GM12878 (cell line): ENCODE measurements at regions not wholly inside any gene's neighbourhood (a gene's known extent, or its start where the extent isn't known, plus 50 kb on each side); places are given as distances from the start of the nearest gene placed in this dataset.

Experiments used
- ATAC-seq: fragments of 200-7000 bp; cut with Tn5 transposase; 3 replicates; pipeline ENCODE4 v1.9.1; 2020; ENCODE audit warnings: mild to moderate bottlenecking, moderate library complexity
- BruUV-seq: library from RNA; stranded (reverse); fragments of 400-500 nt; replicated peaks from 2 replicates; lab custom pipeline; 2021; lab: Mats Ljungman, UMichigan
- CTCF ChIA-PET: fragments of 300-600 bp; sonication (Branson Sonifier 250); formaldehyde crosslinking; extraction: SDS; loops from one replicate; lab custom pipeline; 2021; ENCODE audit warnings: inconsistent platforms; lab: Yijun Ruan, JAX
- POLR2A ChIA-PET: fragments of 350-600 bp; formaldehyde crosslinking; extraction: SDS; loops from one replicate; lab custom pipeline; 2021; ENCODE audit warnings: inconsistent platforms; lab: Charles Lee
- RAD21 ChIA-PET: fragments of 300-600 bp; sonication (Branson Sonifier 250); formaldehyde crosslinking; loops from one replicate; lab custom pipeline; 2023; ENCODE audit warnings: antibody characterized with exemption; ENCODE audit not compliant: unreplicated experiment; lab: Charles Lee
- SMC1A ChIA-PET: fragments of 300-600 bp; sonication (Branson Sonifier 250); formaldehyde crosslinking; loops from one replicate; lab custom pipeline; 2023; ENCODE audit not compliant: unreplicated experiment, uncharacterized antibody; lab: Charles Lee
- DNase-seq: peaks from one replicate; pipeline ENCODE4 v3.0.0-alpha.2; 2011; ENCODE audit warnings: low read depth, low spot score
- FAIRE-seq: peaks from 3 replicates; lab custom pipeline; 2011; peaks lifted over from hg19 to GRCh38; lab: Jason Lieb, UNC
- H2AFZ ChIP-seq: 2 replicates; pipeline ENCODE4 v1.6.0; 2011; ENCODE audit warnings: low read depth, low read length, control low read depth; ENCODE audit not compliant: control insufficient read depth
- H3K27ac ChIP-seq: 2 replicates; pipeline ENCODE4 v1.5.1; 2011; ENCODE audit warnings: control low read depth; ENCODE audit not compliant: control insufficient read depth, insufficient read depth
- H3K27me3 ChIP-seq, 2 experiments: replicated peaks in 1 of 2; 2 replicates each; pipeline versions ENCODE4 v1.6.0 to v1.6.1; 2011; ENCODE audit warnings: low read length in 1 of 2; ENCODE audit not compliant: control insufficient read depth in 2 of 2, insufficient read depth in 2 of 2
- H3K36me3 ChIP-seq, 2 experiments: 2 replicates each; pipeline ENCODE4 v1.5.1; 2011; ENCODE audit warnings: low read length in 1 of 2; ENCODE audit not compliant: control insufficient read depth in 2 of 2, insufficient read depth in 2 of 2
- H3K4me1 ChIP-seq: 2 replicates; pipeline ENCODE4 v1.6.1; 2011; ENCODE audit warnings: mild to moderate bottlenecking, low read length, moderate library complexity, mixed read lengths; ENCODE audit not compliant: control insufficient read depth, insufficient read depth
- H3K4me2 ChIP-seq: 2 replicates; pipeline ENCODE4 v1.6.0; 2011; ENCODE audit warnings: control low read depth; ENCODE audit not compliant: control insufficient read depth, insufficient read depth
- H3K4me3 ChIP-seq: fragments of 200-600 bp; sonication (generic); 2 replicates; pipeline ENCODE4 v1.5.1; 2016
- H3K79me2 ChIP-seq: 2 replicates; pipeline ENCODE4 v1.6.0; 2011; ENCODE audit warnings: low read length; ENCODE audit not compliant: control insufficient read depth, insufficient read depth
- H3K9ac ChIP-seq: 2 replicates; pipeline ENCODE4 v1.8.0; 2011; ENCODE audit warnings: low read length, control low read depth, mixed read lengths; ENCODE audit not compliant: control insufficient read depth, insufficient read depth
- H3K9me3 ChIP-seq: replicated peaks from 3 replicates; pipeline ENCODE4 v1.5.1; 2011; ENCODE audit warnings: mild to moderate bottlenecking, low read length; ENCODE audit not compliant: control insufficient read depth, insufficient read depth
- H4K20me1 ChIP-seq: 2 replicates; pipeline ENCODE4 v1.6.0; 2011; ENCODE audit not compliant: control insufficient read depth, insufficient read depth
- CUX1 ChIP-seq: IDR thresholded peaks from 2 replicates; pipeline ENCODE4 v1.6.1; 2012; ENCODE audit warnings: improper control_type of control experiment, low read depth, low read length; ENCODE audit not compliant: insufficient replicate concordance
- FOS ChIP-seq: IDR thresholded peaks from 3 replicates; pipeline ENCODE4 v1.6.1; 2011; ENCODE audit warnings: borderline replicate concordance; ENCODE audit not compliant: insufficient read length; ENCODE audit errors: extremely low read depth
- GATAD2B ChIP-seq: fragments of 450-650 bp; conservative IDR thresholded peaks from 2 replicates; pipeline ENCODE4 v1.6.1; 2017; ENCODE audit warnings: low read depth, mild to moderate bottlenecking, moderate library complexity
- HSF1 ChIP-seq: fragments of 150-350 bp; IDR thresholded peaks from 2 replicates; pipeline ENCODE4 v1.6.1; 2014; ENCODE audit warnings: mild to moderate bottlenecking, low read depth, low read length
- MEF2A ChIP-seq: IDR thresholded peaks from 2 replicates; pipeline ENCODE4 v1.6.1; 2011; ENCODE audit warnings: low read depth, mild to moderate bottlenecking, low read length, moderate library complexity; ENCODE audit not compliant: insufficient read depth
- MYB ChIP-seq: fragments of 150-350 bp; IDR thresholded peaks from 2 replicates; pipeline ENCODE4 v1.6.1; 2014; ENCODE audit warnings: mild to moderate bottlenecking, low read depth, low read length, borderline replicate concordance
- RELB ChIP-seq: fragments of 450-650 bp; IDR thresholded peaks from 2 replicates; pipeline ENCODE4 v1.6.1; 2017; ENCODE audit warnings: low read depth, mild to moderate bottlenecking, moderate library complexity
- REST ChIP-seq: IDR thresholded peaks from 2 replicates; pipeline ENCODE4 v1.6.1; 2012; ENCODE audit warnings: mild to moderate bottlenecking, low read depth, low read length
- ZZZ3 ChIP-seq: IDR thresholded peaks from 2 replicates; pipeline ENCODE4 v1.6.1; 2011; ENCODE audit warnings: low read depth; ENCODE audit not compliant: control insufficient read depth, insufficient read length
- WGBS: methylation state at CpG from one replicate; pipeline ENCODE4 v1.1.6; 2016; ENCODE audit warnings: low lambda C conversion rate; ENCODE audit not compliant: insufficient replicate concordance, insufficient coverage; ENCODE audit errors: missing lambda C conversion rate; 5-methylcytosine and 5-hydroxymethylcytosine counted together
- in situ Hi-C: fragments of 300-500 bp; cut with MboI; formaldehyde crosslinking; loops from 9 replicates; pipeline ENCODE4 v1.14.3; 2018; ENCODE audit warnings: mixed read lengths
- intact Hi-C: fragments of 100-400 bp; cut with micrococcal nuclease; formaldehyde crosslinking; loops from one replicate; pipeline ENCODE4 v1.14.2; 2022; ENCODE audit not compliant: unreplicated experiment
- TF ChIP-seq, protein P1 (sequence below): fragments of 450-650 bp; IDR thresholded peaks from 2 replicates; pipeline ENCODE4 v1.6.1; 2016; ENCODE audit warnings: mild to moderate bottlenecking

DNA sequence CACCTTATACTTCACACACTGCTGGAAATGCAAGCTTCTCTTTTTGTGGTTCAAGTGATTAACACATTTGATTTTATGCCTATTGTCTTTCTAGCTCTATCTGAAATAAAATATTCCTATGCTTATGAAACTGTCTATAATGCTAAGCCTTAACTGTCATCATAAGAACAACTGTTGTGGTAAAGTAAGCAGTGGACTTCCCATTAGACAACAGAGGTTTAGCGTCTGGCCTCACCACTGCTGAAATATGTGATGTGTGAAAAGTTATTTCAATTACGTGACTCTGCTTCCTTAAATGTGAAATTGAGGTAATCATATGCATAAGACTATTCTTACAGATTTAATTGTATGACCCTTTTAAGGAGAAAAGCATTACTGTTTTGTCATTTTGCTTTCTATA is 140.2 kb upstream of the LYSMD4 start:
- in situ Hi-C loops (no loop called here), intact Hi-C loops (no loop called here)
- Histone ChIP-seq H3K27ac (no peak overlapping the region), H2AFZ (no peak overlapping the region), H3K9ac (no peak overlapping the region), H3K36me3 (no peaks in the 10 kb centered on the region), H3K4me1 (no peaks in the 10 kb centered on the region), H3K4me3 (no peak overlapping the region), H3K27me3 (no peaks in the 10 kb centered on the region), H4K20me1 (no peaks in the 10 kb centered on the region), H3K9me3 (no peaks in the 10 kb centered on the region), H3K4me2 (no peak overlapping the region), H3K79me2 (no peaks in the 10 kb centered on the region)
- ChIA-PET POLR2A (no interaction called here), SMC1A (interaction anchor here (1.2 kb wide), 1 partner anchor 48 kb away, joined by 3 read pairs; no protein-coding TSS in a partner anchor), RAD21 (no interaction called here), CTCF (no interaction called here)
- 70% methylated on average over 2 of the region's 2 CpGs for WGBS
- ATAC-seq (no peak), DNase-seq (no peak), FAIRE-seq (no peak)
- BruUV-seq: no TSS peak
- TF ChIP-seq ZZZ3 (no peak), GATAD2B (no peak), HSF1 (no peak), RELB (no peak), REST (no peak), MYB (no peak), CUX1 (no peak), FOS (no peak), MEF2A (no peak)
- TF ChIP-seq, protein P1, sequence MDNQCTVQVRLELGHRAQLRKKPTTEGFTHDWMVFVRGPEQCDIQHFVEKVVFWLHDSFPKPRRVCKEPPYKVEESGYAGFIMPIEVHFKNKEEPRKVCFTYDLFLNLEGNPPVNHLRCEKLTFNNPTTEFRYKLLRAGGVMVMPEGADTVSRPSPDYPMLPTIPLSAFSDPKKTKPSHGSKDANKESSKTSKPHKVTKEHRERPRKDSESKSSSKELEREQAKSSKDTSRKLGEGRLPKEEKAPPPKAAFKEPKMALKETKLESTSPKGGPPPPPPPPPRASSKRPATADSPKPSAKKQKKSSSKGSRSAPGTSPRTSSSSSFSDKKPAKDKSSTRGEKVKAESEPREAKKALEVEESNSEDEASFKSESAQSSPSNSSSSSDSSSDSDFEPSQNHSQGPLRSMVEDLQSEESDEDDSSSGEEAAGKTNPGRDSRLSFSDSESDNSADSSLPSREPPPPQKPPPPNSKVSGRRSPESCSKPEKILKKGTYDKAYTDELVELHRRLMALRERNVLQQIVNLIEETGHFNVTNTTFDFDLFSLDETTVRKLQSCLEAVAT: no peak
